Upper lobe of left lung (tissue), 4 donors: ENCODE measurements at regions not wholly inside any gene's neighbourhood (a gene's known extent, or its start where the extent isn't known, plus 50 kb on each side); places are given as distances from the start of the nearest gene placed in this dataset.

Experiments used
- EP300 ChIP-seq, 4 donors: sonication (generic); formaldehyde crosslinking; IDR thresholded peaks; one replicate each; pipeline ENCODE4 v1.5.1; 2017; ENCODE audit warnings: antibody characterized with exemption in 4 of 4, control low read depth in 2 of 4
- POLR2A ChIP-seq, 4 donors: fragments of 450-650 bp; IDR thresholded peaks; one replicate each; pipeline ENCODE4 v1.5.1; 2016 to 2017; ENCODE audit warnings: antibody characterized with exemption in 4 of 4, mild to moderate bottlenecking in 2 of 4
- POLR2AphosphoS5 ChIP-seq, 2 donors: sonication (generic); formaldehyde crosslinking; IDR thresholded peaks; one replicate each; pipeline ENCODE4 v1.5.1; 2017; ENCODE audit warnings: antibody characterized with exemption in 2 of 2
- TF ChIP-seq, protein P1 (sequence below), 6 experiments: fragments of 450-650 bp in 4 of 6; fragments of 200-600 bp in 2 of 6; sonication (generic) in 2 of 6; IDR thresholded peaks; one replicate each; pipeline ENCODE4 v1.5.1; 2016 to 2019; ENCODE audit warnings: antibody characterized with exemption in 6 of 6

DNA sequence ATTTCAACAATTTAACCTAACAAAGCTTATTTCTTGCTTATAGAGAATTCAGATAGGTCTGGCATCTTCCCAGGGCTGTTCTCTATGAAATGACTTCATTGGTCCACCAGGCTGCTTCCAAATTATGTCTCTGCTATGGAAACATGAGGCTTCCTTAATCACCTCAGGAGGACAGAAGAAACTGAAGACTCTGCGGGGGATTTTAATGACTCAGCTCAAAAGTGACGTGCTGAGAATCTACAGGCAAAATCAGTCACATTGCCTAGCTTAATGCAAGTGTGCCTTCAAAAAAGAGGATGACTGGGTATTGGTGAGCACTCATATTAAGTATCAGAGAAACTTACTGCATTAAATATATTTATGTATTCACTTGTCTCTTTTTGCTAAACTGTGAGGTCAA lies 315.5 kb upstream of the RGMB start:
- TF ChIP-seq, protein P1, sequence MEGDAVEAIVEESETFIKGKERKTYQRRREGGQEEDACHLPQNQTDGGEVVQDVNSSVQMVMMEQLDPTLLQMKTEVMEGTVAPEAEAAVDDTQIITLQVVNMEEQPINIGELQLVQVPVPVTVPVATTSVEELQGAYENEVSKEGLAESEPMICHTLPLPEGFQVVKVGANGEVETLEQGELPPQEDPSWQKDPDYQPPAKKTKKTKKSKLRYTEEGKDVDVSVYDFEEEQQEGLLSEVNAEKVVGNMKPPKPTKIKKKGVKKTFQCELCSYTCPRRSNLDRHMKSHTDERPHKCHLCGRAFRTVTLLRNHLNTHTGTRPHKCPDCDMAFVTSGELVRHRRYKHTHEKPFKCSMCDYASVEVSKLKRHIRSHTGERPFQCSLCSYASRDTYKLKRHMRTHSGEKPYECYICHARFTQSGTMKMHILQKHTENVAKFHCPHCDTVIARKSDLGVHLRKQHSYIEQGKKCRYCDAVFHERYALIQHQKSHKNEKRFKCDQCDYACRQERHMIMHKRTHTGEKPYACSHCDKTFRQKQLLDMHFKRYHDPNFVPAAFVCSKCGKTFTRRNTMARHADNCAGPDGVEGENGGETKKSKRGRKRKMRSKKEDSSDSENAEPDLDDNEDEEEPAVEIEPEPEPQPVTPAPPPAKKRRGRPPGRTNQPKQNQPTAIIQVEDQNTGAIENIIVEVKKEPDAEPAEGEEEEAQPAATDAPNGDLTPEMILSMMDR (IDR thresholded peaks at IDR 0.05), result no peak
- no peak for TF ChIP-seq POLR2A (IDR thresholded peaks at IDR 0.05)
- no peak for TF ChIP-seq POLR2AphosphoS5 (IDR thresholded peaks at IDR 0.05)
- TF ChIP-seq EP300 (IDR thresholded peaks at IDR 0.05), result no peak
